ENCODE measurements at regions not wholly inside any gene's neighbourhood (a gene's known extent, or its start where the extent isn't known, plus 50 kb on each side); places are given as distances from the start of the nearest gene placed in this dataset.

DNA sequence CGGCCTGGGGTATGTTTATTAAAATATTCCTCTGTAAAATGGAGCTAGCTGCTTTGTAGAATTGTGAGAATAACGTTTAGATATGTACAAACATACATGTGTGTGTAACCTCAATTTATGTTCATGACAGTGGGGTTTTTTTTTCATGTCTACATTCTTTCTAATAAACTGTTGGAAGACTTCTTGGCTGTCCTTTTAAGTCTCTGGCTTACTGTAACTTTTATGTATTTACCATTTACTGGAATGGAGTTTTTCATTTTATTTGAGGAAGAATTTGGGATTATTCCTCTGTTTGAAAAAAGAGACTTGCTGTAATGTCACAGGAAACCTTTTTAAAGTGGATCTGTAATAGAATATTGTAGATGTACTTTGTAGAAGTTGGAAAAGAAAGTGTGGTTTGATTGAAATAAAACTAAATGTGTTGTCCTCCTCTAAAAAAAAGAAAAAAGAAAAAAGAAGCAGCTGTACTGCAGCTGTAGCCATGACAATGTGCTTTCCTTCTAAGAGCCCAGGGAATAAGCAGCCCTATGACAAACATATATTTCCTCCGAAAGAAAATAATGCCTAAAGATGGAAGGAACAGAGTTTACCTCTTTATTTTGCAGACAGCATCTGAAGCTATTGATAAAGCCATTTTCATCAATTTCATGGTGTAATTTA lies 71.2 kb upstream of the FREM1 start:
- TF ChIP-seq ZNF571 (tag by site-specific recombination; IDR thresholded peaks at IDR 0.05) (no peak), SP3 (tag by site-specific recombination; IDR thresholded peaks at IDR 0.05) (no peak), ZNF830 (tag by site-specific recombination; IDR thresholded peaks at IDR 0.05; ENCODE audit: low read depth) (no peak), ZNF510 (tag by site-specific recombination; IDR thresholded peaks at IDR 0.05; ENCODE audit: insufficient replicate concordance) (no peak), ZNF274 (IDR thresholded peaks at IDR 0.05; ENCODE audit: low read length) (no peak), ZNF274 (tag by site-specific recombination; IDR thresholded peaks at IDR 0.05; ENCODE audit: borderline replicate concordance) (no peak), GFI1B (tag by site-specific recombination; IDR thresholded peaks at IDR 0.05) (no peak), ZNF544 (tag by site-specific recombination; IDR thresholded peaks at IDR 0.05) (no peak), ZNF169 (tag by site-specific recombination; IDR thresholded peaks at IDR 0.05) (no peak), ZNF2 (tag by site-specific recombination; IDR thresholded peaks at IDR 0.05) (no peak), BCL11B (tag by site-specific recombination; IDR thresholded peaks at IDR 0.05; ENCODE audit: low read depth) (no peak), SCRT2 (tag by site-specific recombination; IDR thresholded peaks at IDR 0.05) (no peak), KLF1 (tag by site-specific recombination; IDR thresholded peaks at IDR 0.05) (no peak), ZNF654 (tag by site-specific recombination; IDR thresholded peaks at IDR 0.05; ENCODE audit: low read depth) (no peak), HOXD13 (CRISPR knock-in tag; IDR thresholded peaks at IDR 0.05; ENCODE audit: borderline replicate concordance) (no peak), GLI2 (tag by site-specific recombination; IDR thresholded peaks at IDR 0.05; ENCODE audit: borderline replicate concordance, low read depth) (no peak)
- TF ChIP-seq, protein P1, sequence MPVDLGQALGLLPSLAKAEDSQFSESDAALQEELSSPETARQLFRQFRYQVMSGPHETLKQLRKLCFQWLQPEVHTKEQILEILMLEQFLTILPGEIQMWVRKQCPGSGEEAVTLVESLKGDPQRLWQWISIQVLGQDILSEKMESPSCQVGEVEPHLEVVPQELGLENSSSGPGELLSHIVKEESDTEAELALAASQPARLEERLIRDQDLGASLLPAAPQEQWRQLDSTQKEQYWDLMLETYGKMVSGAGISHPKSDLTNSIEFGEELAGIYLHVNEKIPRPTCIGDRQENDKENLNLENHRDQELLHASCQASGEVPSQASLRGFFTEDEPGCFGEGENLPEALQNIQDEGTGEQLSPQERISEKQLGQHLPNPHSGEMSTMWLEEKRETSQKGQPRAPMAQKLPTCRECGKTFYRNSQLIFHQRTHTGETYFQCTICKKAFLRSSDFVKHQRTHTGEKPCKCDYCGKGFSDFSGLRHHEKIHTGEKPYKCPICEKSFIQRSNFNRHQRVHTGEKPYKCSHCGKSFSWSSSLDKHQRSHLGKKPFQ (tag by site-specific recombination; IDR thresholded peaks at IDR 0.05), result no peak
- Histone ChIP-seq H3K27ac (ENCODE audit: extremely low read depth, low read depth, low read length) (no peak overlapping the region), H3K9me3 (ENCODE audit: control insufficient read depth, insufficient read depth, low read depth, low read length) (no peaks in the 10 kb centered on the region), H3K4me3 (ENCODE audit: low read depth, low read length) (no peak overlapping the region), H3K36me3 (ENCODE audit: control insufficient read depth in 2 of 2, insufficient read depth in 1 of 2, low read length in 2 of 2) (no peaks in the 10 kb centered on the region), H3K4me1 (ENCODE audit: control insufficient read depth, insufficient read depth, low read length) (no peaks in the 10 kb centered on the region)
- ChIA-PET POLR2A (no interaction called here), CTCF (interaction anchor here (1.0 kb wide), 1 partner anchor 154 kb away, joined by 4 read pairs; no protein-coding TSS in a partner anchor)

DNA sequence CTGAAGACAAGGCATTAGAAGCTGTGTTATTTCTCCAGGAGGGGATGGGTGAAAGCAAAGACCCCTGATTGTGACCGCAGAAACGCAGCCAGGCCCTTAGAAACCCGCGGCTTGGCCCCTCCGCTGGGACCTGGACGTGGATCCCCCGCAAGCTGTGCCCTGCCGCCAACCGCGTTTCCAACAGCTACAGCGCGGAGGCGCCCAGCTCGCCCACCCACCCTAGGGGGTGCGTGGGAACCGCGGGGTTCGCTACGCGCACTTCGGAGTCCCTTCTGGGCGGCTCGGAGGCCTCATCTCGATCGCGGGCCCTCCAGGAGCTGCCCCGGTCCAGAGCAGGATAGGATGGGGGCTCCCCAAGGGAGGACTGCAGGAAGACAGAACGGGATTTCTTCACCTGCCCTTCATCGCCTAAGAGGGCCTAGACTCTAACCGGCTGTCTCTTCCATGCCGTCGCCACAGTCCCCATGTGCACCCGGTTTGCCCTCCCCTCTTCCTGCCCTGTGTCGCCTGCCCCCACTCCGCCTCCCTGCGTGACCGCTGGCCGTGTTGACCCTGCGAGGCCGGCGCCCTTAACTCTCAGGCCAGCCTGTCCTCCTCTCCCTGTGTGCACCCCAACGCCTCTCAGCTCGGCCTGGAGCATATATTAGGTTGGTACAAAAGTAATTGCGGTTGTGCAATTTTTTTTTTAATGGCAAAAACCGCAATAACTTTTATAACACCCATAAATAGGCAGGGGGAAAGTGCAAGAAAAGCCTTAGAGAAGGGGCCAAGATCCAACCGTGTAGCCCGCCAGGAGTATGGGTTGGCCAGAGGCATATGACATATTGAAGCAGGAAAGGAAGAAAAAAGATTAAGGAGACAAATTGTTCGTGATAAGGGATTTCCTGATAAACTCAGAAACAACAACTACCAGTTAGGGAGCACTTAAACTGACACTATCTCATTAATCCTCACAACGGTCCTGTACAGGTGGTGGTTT lies 68.1 kb upstream of the FREM1 start:
- Histone ChIP-seq H3K36me3 (ENCODE audit: control insufficient read depth in 2 of 2, insufficient read depth in 1 of 2, low read length in 2 of 2) (no peaks in the 10 kb centered on the region), H3K4me1 (ENCODE audit: control insufficient read depth, insufficient read depth, low read length) (no peaks in the 10 kb centered on the region), H3K9me3 (ENCODE audit: control insufficient read depth, insufficient read depth, low read depth, low read length) (no peaks in the 10 kb centered on the region), H3K4me3 (ENCODE audit: low read depth, low read length) (no peak overlapping the region), H3K27ac (ENCODE audit: extremely low read depth, low read depth, low read length) (no peak overlapping the region)
- no peak for TF ChIP-seq ZSCAN30 (tag by site-specific recombination; IDR thresholded peaks at IDR 0.05)
- TF ChIP-seq ZFP3 (tag by site-specific recombination; IDR thresholded peaks at IDR 0.05; ENCODE audit: low read depth), result no peak
- no peak for TF ChIP-seq ZBTB21 (tag by site-specific recombination; IDR thresholded peaks at IDR 0.05)
- no peak for TF ChIP-seq ZNF768 (tag by site-specific recombination; IDR thresholded peaks at IDR 0.05)
- no peak for TF ChIP-seq ZNF274 (IDR thresholded peaks at IDR 0.05; ENCODE audit: low read length)
- no peak for TF ChIP-seq ZNF274 (tag by site-specific recombination; IDR thresholded peaks at IDR 0.05; ENCODE audit: borderline replicate concordance)
- TF ChIP-seq ZNF660 (tag by site-specific recombination; IDR thresholded peaks at IDR 0.05), result no peak
- no peak for TF ChIP-seq ZNF416 (tag by site-specific recombination; IDR thresholded peaks at IDR 0.05)
- no peak for TF ChIP-seq ZNF677 (tag by site-specific recombination; IDR thresholded peaks at IDR 0.05)
- ChIA-PET CTCF (no interaction called here), POLR2A (no interaction called here)
